ENCODE measurements at regions not wholly inside any gene's neighbourhood (a gene's known extent, or its start where the extent isn't known, plus 50 kb on each side); places are given as distances from the start of the nearest gene placed in this dataset.

- no peak for TF ChIP-seq ARNTL (CRISPR knock-in tag; IDR thresholded peaks at IDR 0.05; ENCODE audit: borderline replicate concordance, low read depth)
- TF ChIP-seq RARB (CRISPR knock-in tag; IDR thresholded peaks at IDR 0.05) = no peak
- TF ChIP-seq ZFP3 (CRISPR knock-in tag; IDR thresholded peaks at IDR 0.05) = no peak
- no peak for TF ChIP-seq PATZ1 (CRISPR knock-in tag; IDR thresholded peaks at IDR 0.05; ENCODE audit: borderline replicate concordance)
- TF ChIP-seq SNAI2 (CRISPR knock-in tag; IDR thresholded peaks at IDR 0.05) = no peak
- no peak for TF ChIP-seq CREB5 (CRISPR knock-in tag; IDR thresholded peaks at IDR 0.05; ENCODE audit: low read depth)
Observed at GRCh38 chr16:31734265-31734664, 139.3 kb upstream of the ZNF267 start.

Measured in SK-N-SH treated with all-trans-retinoic acid at 6 μM for 48 hours (cell line).